ENCODE measurements at regions not wholly inside any gene's neighbourhood (a gene's known extent, or its start where the extent isn't known, plus 50 kb on each side); places are given as distances from the start of the nearest gene placed in this dataset.
"Not testable (repeated sequence)": the region's sequence is repeated elsewhere in the genome, so short reads cannot be mapped to it uniquely, and the experiment has no call there.

- DNase-seq (ENCODE audit: low spot score), result no peak
Measured at GRCh38 chr5:58201922-58202648, 257.8 kb downstream of the PLK2 start.

DNA sequence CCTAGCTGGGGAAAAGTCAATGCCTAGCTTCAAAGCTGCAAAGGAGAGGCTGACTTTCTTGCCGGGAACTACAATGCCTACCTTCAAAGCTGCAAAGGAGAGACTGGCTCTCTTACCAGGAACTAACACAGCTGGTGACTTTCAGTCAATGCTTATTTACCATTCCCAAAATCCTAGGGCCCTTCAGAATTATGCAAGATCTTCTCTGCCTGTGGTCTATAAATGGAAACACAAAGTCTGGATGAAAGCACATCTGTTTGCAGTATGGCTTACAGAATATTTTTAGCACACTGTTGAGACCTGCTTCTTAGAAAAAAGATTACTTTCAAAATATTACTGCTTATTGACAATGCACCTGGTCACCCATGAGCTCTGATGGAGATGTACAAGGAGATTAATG, 259.4 kb downstream of the PLK2 start:
- no peak for DNase-seq (ENCODE audit: low spot score)

DNA sequence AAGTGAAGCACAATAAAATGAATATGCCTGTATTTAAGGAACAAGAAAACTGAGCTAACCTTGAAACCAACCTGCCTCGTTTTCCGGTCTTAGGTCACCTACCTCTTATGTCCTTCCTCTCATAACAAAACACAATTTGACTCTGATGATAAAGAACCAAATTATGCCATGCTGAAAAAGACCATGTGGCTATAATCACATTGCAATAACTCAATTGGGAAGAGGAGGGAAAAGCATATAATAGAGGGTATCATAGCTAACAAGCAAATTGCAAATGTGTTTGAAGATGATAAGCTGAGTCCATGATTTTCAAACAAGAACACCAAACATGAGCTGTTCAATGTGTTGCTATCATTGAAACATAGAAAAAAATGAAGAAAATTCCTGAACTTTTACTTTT, 260.8 kb downstream of the PLK2 start:
- no peak for DNase-seq (ENCODE audit: low spot score)

DNA sequence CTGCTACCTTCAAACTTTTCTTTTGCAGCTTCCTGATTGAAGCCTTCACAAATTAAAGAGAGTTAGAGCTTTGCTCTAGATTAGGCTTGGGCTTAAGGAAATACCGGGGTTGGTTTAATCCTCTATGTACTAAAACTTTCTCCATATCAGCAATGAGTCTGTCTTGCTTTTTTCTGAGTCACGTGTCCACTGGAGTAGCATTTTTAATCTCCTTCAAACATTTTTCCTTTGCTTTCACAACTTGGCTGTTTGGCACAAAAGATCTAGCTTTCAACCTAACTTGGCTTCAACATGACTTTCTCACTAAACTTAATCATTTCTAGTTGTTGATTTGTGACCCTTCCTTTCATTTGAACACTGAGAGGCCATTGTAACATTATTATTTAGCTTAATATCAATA, 261.6 kb downstream of the PLK2 start:
- no peak for DNase-seq (ENCODE audit: low spot score)

DNA sequence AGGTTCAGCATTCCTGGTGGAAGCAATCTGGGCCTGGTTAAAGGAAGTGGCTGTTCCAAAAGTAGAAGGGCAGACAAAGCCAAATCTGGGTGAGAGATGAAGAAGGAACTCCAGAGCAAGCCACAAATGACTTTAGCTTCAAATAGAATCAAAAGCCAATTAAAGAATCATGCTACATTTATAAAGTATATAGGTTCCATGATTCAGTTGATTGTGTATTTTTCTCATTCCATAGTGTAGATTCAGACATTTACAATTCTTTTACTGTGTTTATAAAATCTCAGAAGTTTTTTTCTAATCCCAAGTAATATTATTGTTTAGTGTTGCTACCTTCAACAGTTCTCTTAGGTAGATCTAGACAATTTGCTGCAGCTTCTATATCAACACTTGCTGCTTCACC, 262.0 kb downstream of the PLK2 start:
- no peak for DNase-seq (ENCODE audit: low spot score)

DNA sequence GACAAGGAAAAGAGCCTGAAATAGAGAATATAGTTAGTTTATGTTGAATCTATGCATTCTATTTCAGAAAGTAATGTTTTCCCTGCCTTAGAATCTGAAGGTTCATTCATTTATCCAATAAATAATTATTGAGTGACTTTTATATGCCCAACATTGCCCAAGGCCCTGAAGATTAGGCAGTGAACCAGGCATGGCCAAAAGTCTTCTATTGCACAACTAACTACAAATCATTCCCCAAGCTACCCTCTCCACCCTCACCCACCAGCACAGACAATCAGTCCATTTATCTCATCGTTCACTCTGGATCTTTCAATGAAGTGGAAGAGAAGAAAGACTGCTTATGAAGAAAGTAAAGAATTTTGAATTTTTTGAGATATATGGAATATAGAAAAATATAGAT, 268.4 kb downstream of the PLK2 start:
- no peak for DNase-seq (ENCODE audit: low spot score)

DNA sequence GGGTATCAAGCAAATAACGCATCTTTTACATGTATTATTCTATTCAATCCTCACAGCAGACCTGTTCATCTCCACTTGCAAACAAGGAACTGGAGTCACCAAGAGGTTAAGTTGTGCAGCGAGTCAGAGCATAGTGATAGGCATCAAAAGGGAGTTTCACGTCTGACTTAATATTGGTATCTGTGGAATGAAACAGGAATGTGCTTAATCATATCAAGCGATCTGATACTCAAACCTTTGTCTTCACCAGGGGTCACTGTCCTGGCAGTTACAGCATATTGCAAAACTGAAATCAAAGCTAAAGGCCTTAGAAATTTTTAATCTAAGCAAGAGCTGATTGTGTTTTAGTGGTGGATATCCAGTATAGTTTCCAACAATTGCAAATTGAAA, 271.6 kb downstream of the PLK2 start:
- no peak for DNase-seq (ENCODE audit: low spot score)

DNA sequence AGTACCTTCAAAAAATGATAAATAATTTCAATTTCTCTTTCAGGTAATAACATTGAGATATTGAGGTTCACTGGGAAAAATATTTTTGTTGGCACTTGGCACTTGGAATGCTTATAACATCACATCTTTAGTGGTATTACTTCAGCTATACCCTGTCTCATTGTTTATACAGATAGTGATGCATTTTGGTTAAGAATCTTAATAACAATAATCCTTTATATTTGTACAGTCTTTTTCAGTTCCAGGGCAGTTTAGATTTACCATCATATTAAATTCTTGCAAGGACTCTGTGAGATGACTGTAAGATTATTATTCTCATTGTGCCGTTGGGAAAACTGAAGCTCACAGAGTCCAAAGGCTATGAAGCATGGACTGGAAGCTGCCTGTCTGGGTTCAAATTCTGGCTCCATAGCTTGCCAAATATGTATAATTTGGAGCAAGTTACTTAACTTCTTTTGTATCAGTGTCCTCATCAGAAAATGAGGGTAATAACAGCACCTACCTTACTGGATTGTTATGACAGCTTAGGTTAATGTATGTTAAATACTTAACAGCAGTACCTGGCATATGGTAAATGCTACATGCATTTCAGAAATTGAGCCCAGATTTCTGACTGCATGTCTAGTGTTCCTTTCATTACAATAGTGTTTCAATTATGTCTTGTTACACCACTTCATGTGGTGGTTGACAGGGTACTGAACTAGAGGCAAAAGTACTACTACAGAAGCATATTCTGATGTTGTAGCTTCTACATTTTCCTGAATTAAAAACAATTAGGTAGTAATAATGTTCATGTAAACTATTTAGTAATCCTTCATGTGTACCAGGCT, 272.2 kb downstream of the PLK2 start:
- no peak for DNase-seq (ENCODE audit: low spot score)

GRCh38 chr5:58185801-58186200, 274.1 kb downstream of the PLK2 start:
- no peak for DNase-seq (ENCODE audit: low spot score)

DNA sequence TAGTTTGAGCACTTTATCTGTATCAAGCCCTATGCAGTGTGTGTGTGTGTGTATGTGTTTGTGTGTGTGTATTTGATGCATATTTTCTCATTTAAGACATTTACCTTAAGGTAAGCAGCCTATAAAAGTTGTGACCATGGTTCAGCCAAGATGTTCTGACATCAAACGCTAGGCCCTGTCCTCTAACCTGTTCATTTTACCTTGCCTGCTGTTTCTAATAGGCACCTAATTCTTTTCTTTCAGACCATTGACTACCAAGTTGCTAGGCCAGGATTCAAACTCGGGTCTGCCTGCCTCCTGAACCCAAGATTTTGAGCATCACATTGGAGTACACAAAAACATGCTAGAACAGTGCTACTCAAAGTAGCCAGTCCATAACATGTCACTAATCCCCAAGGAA, 274.5 kb downstream of the PLK2 start:
- no peak for DNase-seq (ENCODE audit: low spot score)

- DNase-seq (ENCODE audit: low spot score), result no peak
Measured at GRCh38 chr5:58184910-58185309, 275.0 kb downstream of the PLK2 start.

DNA sequence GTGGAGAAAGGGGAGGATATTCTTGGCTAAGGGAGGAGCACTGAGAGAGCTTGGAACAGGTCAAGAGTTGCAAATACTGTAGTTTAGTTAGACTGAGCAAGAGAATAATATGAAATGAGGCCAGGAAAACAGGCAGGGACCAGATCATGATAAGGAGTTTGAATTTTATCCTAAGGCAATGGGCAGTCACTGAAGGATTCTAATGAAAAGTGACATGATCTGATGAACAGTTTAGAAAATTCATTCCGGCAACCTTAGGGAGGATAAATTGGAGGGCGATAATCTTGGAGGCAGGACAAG, 276.1 kb downstream of the PLK2 start:
- DNase-seq (ENCODE audit: low spot score), result no peak

DNA sequence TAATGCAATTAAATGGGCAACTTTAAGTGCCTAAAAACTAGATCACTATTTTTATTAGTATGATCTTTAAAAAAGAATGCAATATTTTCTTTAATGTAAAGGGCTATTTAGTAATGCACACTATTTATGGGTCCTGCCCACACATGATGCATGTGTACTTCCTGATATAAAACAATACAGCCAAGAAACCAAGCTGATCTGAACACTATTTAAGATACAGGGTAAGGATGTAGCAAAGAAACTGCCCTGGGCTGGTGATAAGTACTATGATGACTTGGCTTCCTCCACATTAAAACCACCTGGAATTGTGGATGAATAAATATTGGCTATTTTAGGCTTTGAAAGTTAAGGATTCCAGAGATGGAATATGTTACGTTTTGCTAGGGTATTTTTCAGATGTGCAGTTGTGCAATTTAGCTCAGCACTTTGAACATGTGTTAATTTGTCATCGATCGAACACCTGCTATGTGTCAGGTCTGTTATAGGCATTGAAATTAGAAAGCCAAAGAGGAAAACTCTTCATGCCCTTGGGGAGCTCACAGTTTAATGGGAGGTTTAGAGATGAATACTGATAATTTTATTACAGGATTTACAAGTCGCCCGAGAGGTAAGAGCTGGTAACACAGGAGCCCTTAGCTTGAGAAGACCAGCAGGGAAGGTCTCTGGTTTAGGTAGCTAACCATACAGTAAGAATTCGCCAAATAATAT, 276.7 kb downstream of the PLK2 start:
- DNase-seq (ENCODE audit: low spot score), result no peak

DNA sequence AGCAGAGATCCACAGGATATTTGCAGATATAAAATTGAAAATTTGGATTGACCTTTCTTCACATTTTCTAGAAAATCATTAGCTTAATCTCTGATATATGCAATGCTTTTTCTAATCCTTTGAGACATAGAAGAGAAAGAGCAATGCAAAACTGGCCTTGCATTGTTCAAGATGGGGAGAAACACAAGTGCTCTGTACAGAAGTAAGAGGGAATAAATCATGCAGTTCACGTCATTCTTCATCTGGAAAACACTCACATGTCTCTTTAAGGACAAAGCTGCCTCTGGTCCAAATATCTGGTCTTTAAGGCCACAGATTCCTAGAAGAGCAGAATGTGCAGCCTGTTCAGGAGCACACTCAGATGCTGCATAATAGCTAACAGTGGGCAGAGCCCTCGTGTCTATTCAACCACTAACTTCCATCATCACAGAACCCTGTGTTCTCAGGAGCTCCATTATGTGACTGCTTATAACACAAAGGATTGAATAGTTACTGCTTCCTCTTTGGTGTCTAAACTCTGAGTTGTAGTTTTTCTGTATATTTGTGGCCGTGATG, 277.5 kb downstream of the PLK2 start:
- DNase-seq (ENCODE audit: low spot score), result peak; percentile 13

DNA sequence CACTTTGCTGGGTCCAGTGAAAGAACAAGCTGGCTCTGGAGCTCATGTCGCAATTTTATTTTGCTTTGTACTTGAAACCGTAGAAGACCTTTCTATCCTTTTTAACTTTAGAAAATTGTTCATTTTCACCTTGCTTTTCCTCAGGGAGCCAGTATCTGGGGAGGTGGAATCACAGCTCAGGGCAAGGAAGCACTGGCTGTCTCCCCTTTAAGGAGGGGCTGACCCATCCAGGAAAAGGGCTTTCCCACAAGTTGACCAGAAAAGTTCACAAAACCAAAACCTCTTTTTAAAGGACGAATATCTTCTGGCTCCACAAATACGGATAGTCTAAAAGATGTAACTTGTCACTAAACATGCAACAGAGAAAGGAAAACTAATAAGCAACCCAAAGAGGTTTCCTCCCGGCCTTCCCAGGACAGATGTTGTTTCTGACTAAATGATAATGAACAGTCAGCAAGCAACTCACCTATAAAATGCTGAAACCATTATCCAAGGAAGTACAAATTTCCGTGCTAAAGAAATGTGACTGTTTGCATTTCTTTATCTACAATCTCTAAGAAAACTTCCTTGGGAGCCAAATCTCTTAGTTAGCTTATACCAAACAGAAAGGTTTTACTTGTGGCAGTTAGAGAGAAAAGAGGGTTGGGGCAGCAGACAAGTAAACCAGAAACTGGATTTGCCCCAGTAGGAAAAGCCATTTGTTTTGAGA, 278.2 kb downstream of the PLK2 start:
- DNase-seq (ENCODE audit: low spot score), result no peak

DNA sequence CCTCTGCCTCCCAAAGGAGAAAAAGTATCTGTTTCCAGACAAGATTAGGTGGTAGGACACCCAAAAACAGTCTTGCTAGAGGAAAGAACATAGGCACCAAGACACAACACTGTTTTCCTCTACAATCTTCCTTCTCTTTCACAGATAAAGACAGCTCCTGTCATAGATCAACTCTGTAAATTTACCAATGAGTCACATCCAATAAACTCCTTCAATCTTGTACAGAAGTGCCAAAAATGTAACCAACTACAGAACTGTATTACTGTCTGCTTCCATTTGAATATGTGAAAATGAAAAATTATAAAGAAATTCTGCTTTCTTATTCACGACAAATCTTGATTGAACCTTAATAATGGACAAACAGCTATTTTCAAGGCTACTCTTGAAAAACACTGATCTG, 286.9 kb downstream of the PLK2 start:
- DNase-seq (ENCODE audit: low spot score), result no peak

GRCh38 chr5:58165152-58165551, 294.7 kb downstream of the PLK2 start:
- DNase-seq (ENCODE audit: low spot score), result no peak

DNA sequence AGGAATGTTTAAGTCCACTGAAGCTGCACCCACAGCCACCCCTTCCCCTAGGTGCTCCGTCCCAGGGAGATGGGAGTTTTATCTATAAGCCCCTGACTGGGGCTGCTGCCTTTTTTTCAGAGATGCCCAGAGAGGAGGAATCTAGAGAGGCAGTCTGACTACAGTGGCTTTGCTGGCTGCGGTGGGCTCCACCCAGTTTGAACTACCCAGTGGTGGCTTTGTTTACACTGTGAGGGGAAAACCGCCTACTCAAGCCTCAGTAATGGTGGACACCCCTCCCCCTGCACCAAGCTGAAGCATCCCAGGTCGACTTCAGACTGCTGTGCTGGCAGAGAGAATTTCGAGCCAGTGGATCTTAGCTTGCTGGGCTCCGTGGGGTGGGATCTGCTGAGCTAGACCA, 298.0 kb downstream of the PLK2 start:
- not testable (repeated sequence) for DNase-seq (ENCODE audit: low spot score)

- no peak for DNase-seq (ENCODE audit: low spot score)
Measured at GRCh38 chr5:58156973-58157701, 302.7 kb downstream of the PLK2 start.

DNA sequence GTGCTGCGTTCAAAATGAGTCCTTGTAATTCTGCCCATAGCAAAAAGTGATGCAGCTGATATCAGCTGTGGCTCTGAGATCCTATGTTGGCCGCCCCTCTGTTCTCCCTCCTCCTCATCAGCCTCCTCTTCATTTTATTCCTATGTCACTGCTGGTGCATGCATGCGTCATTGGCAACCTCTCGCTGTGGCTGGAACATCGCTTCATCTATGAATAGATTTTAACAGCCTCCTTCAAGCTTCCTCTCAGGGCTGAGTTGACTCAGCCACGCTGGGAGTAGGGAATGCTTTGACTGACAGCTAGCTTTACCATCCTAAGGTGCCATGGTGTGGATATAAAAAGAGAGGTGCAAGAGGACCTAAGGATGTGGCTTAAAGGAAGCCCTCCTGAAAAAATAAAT, 303.5 kb downstream of the PLK2 start:
- no peak for DNase-seq (ENCODE audit: low spot score)

- no peak for DNase-seq (ENCODE audit: low spot score)
Measured at GRCh38 chr5:58153255-58153654, 306.6 kb downstream of the PLK2 start.

GRCh38 chr5:58151414-58151813, 308.5 kb downstream of the PLK2 start:
- no peak for DNase-seq (ENCODE audit: low spot score)

Measured in globus pallidus (tissue), 1 donor.